OCI-LY1 (cell line): ENCODE measurements at regions not wholly inside any gene's neighbourhood (a gene's known extent, or its start where the extent isn't known, plus 50 kb on each side); places are given as distances from the start of the nearest gene placed in this dataset.

Experiments used
- H2AFZ ChIP-seq: fragments of 200-600 bp; sonication (generic), shearing (Covaris generic); 2 replicates; pipeline ENCODE4 v1.6.0; 2014; ENCODE audit warnings: antibody characterized with exemption, mild to moderate bottlenecking, low read length
- H3F3A ChIP-seq: fragments of 200-600 bp; sonication (generic), shearing (Covaris generic); 2 replicates; pipeline ENCODE4 v1.6.0; 2014; ENCODE audit warnings: mild to moderate bottlenecking, antibody characterized with exemption, low read length, moderate library complexity; ENCODE audit not compliant: insufficient read depth
- H3K27ac ChIP-seq: fragments of 200-600 bp; sonication (generic); 2 replicates; pipeline ENCODE4 v1.5.1; 2014; ENCODE audit warnings: low read length, mixed run types, mild to moderate bottlenecking, low read depth; ENCODE audit not compliant: poor library complexity, severe bottlenecking
- H3K27me3 ChIP-seq: fragments of 200-600 bp; sonication (generic); 2 replicates; pipeline ENCODE4 v1.6.0; 2014; ENCODE audit warnings: antibody characterized with exemption, mild to moderate bottlenecking, low read length, moderate library complexity; ENCODE audit not compliant: insufficient read depth
- H3K36me3 ChIP-seq: fragments of 200-600 bp; sonication (generic); 2 replicates; pipeline ENCODE4 v1.6.1; 2014; ENCODE audit warnings: mild to moderate bottlenecking, antibody characterized with exemption, low read length, moderate library complexity, mixed read lengths; ENCODE audit not compliant: insufficient read depth
- H3K4me1 ChIP-seq: fragments of 200-600 bp; sonication (generic); 2 replicates; pipeline ENCODE4 v1.5.1; 2014; ENCODE audit warnings: mild to moderate bottlenecking, low read length, moderate library complexity; ENCODE audit not compliant: insufficient read depth, severe bottlenecking
- H3K4me2 ChIP-seq: fragments of 200-600 bp; sonication (generic), shearing (Covaris generic); 2 replicates; pipeline ENCODE4 v1.6.1; 2014; ENCODE audit warnings: low read length
- H3K4me3 ChIP-seq: fragments of 200-600 bp; sonication (generic); 2 replicates; pipeline ENCODE4 v1.5.1; 2014; ENCODE audit warnings: low read length, low read depth, mild to moderate bottlenecking, mixed read lengths; ENCODE audit not compliant: poor library complexity, severe bottlenecking
- H3K79me2 ChIP-seq: fragments of 200-600 bp; shearing (Covaris generic); 2 replicates; pipeline ENCODE4 v1.6.1; 2016; ENCODE audit warnings: mixed run types, low read length, mixed read lengths; ENCODE audit not compliant: insufficient read depth
- H3K9ac ChIP-seq: fragments of 200-600 bp; sonication (generic), shearing (Covaris generic); 2 replicates; pipeline ENCODE4 v1.6.1; 2014; ENCODE audit warnings: mild to moderate bottlenecking, low read length, mixed read lengths
- H3K9me2 ChIP-seq: fragments of 200-600 bp; sonication (generic), shearing (Covaris generic); 2 replicates; pipeline ENCODE4 v1.6.1; 2014; ENCODE audit warnings: low read depth, mild to moderate bottlenecking, low read length, mixed read lengths
- H3K9me3 ChIP-seq: fragments of 200-600 bp; shearing (Covaris generic); 2 replicates; pipeline ENCODE4 v1.6.1; 2014; ENCODE audit warnings: low read length, mixed read lengths
- H4K20me1 ChIP-seq: fragments of 200-600 bp; sonication (generic), shearing (Covaris generic); 2 replicates; pipeline ENCODE4 v1.6.0; 2016; ENCODE audit warnings: mild to moderate bottlenecking, low read length; ENCODE audit not compliant: insufficient read depth
- CTCF ChIP-seq: fragments of 200-600 bp; sonication (generic), shearing (Covaris generic); IDR thresholded peaks from 2 replicates; pipeline ENCODE4 v1.5.1; 2017; ENCODE audit warnings: mild to moderate bottlenecking, antibody characterized with exemption, low read length, moderate library complexity, mixed read lengths
- EZH2 ChIP-seq: fragments of 200-600 bp; sonication (generic), shearing (Covaris generic); IDR thresholded peaks from 2 replicates; pipeline ENCODE4 v1.8.0; 2017; ENCODE audit warnings: borderline replicate concordance, mixed run types, mild to moderate bottlenecking, antibody characterized with exemption, low read length, moderate library complexity, mixed read lengths

GRCh38 chr17:79517827-79518584, 92.8 kb downstream of the RBFOX3 start:
- Histone ChIP-seq H3K9me2 (no peaks in the 10 kb centered on the region), H3K27me3 (peaks cover 4% of the 10 kb centered on the region; the same call in 1 of the 2 replicates), H4K20me1 (no peaks in the 10 kb centered on the region), H3K9me3 (no peaks in the 10 kb centered on the region), H2AFZ (no peak overlapping the region), H3K27ac (no peak overlapping the region), H3K36me3 (no peaks in the 10 kb centered on the region), H3K4me2 (no peak overlapping the region), H3K79me2 (no peaks in the 10 kb centered on the region), H3F3A (no peaks in the 10 kb centered on the region), H3K4me3 (no peak overlapping the region), H3K9ac (no peak overlapping the region), H3K4me1 (no peaks in the 10 kb centered on the region)
- TF ChIP-seq EZH2 (no peak), CTCF (no peak)

- Histone ChIP-seq H3K4me1 (no peaks in the 10 kb centered on the region), H3K9me2 (no peaks in the 10 kb centered on the region), H4K20me1 (no peaks in the 10 kb centered on the region), H3K36me3 (no peaks in the 10 kb centered on the region), H2AFZ (no peak overlapping the region), H3K9ac (no peak overlapping the region), H3K4me3 (no peak overlapping the region), H3K4me2 (no peak overlapping the region), H3K9me3 (no peaks in the 10 kb centered on the region), H3K27me3 (peaks cover 4% of the 10 kb centered on the region; the same call in 1 of the 2 replicates), H3F3A (no peaks in the 10 kb centered on the region), H3K79me2 (no peaks in the 10 kb centered on the region), H3K27ac (no peak overlapping the region)
- TF ChIP-seq CTCF (no peak), EZH2 (no peak)
These were observed 94.9 kb downstream of the RBFOX3 start for GRCh38 chr17:79515646-79516571.

- H3K79me2 ChIP-seq, result no peaks in the 10 kb centered on the region
- TF ChIP-seq CTCF (no peak), EZH2 (no peak)
These were observed 95.7 kb downstream of the RBFOX3 start for GRCh38 chr17:79515110-79515509.

More at GRCh38 chr17:79515110-79515509, 95.7 kb downstream of the RBFOX3 start:
- Histone ChIP-seq H4K20me1 (no peaks in the 10 kb centered on the region), H3K9ac (no peak overlapping the region), H3K36me3 (no peaks in the 10 kb centered on the region), H3K4me1 (no peaks in the 10 kb centered on the region), H3F3A (no peaks in the 10 kb centered on the region), H3K27me3 (peaks cover 4% of the 10 kb centered on the region; the same call in 1 of the 2 replicates), H3K9me3 (no peaks in the 10 kb centered on the region), H3K4me2 (no peak overlapping the region), H3K4me3 (no peak overlapping the region), H3K27ac (no peak overlapping the region), H3K9me2 (no peaks in the 10 kb centered on the region), H2AFZ (no peak overlapping the region)
